Transverse colon (tissue), 4 donors: ENCODE measurements at regions not wholly inside any gene's neighbourhood (a gene's known extent, or its start where the extent isn't known, plus 50 kb on each side); places are given as distances from the start of the nearest gene placed in this dataset.

Experiments
- DNase-seq: peaks from one replicate; pipeline ENCODE4 v3.0.0-alpha.2; 2019
- H3K27ac ChIP-seq, 4 donors: fragments of 200-600 bp; sonication (generic); 2 replicates each; pipeline ENCODE4 v1.5.1; 2016 to 2018; ENCODE audit warnings: inconsistent platforms in 4 of 4
- H3K27me3 ChIP-seq: fragments of 200-600 bp; sonication (generic); 2 replicates; pipeline ENCODE4 v1.5.1; 2017; ENCODE audit warnings: inconsistent platforms
- H3K36me3 ChIP-seq, 4 donors: fragments of 200-600 bp; sonication (generic); 2 replicates each; pipeline ENCODE4 v1.5.1; 2017 to 2019; ENCODE audit warnings: inconsistent platforms in 4 of 4
- H3K4me1 ChIP-seq, 4 donors: fragments of 200-600 bp; sonication (generic); 2 replicates each; pipeline ENCODE4 v1.5.1; 2017 to 2020; ENCODE audit warnings: inconsistent platforms in 4 of 4
- H3K4me3 ChIP-seq, 4 donors: fragments of 200-600 bp; sonication (generic); 1 replicate in 1 of 4; 2 replicates in 3 of 4; pipeline versions ENCODE4 v1.5.1 to v1.6.1; 2017 to 2019; ENCODE audit warnings: inconsistent platforms in 4 of 4
- H3K9me3 ChIP-seq, 2 donors: fragments of 200-600 bp; sonication (generic); 2 replicates each; pipeline ENCODE4 v1.5.1; 2017 to 2019; ENCODE audit warnings: inconsistent platforms in 2 of 2
- EP300 ChIP-seq: sonication (generic); formaldehyde crosslinking; IDR thresholded peaks from one replicate; pipeline ENCODE4 v1.6.1; 2017; ENCODE audit warnings: antibody characterized with exemption, low read depth
- POLR2A ChIP-seq: fragments of 450-650 bp; IDR thresholded peaks from one replicate; pipeline ENCODE4 v1.6.1; 2016; ENCODE audit warnings: antibody characterized with exemption, mild to moderate bottlenecking, moderate library complexity
- POLR2AphosphoS5 ChIP-seq, 3 donors: sonication (generic); formaldehyde crosslinking; IDR thresholded peaks; one replicate each; pipeline ENCODE4 v1.6.1; 2016; ENCODE audit warnings: antibody characterized with exemption in 3 of 3
- WGBS, 2 donors: methylation state at CpG; one replicate each; pipeline ENCODE4 v1.1.5; 2018; ENCODE audit warnings: low coverage in 1 of 2; 5-methylcytosine and 5-hydroxymethylcytosine counted together
- in situ Hi-C, 4 donors: fragments of 200-750 bp; cut with MboI; loops; one replicate each; pipeline versions ENCODE4 v1.15.0 to v1.15.1; 2017; ENCODE audit warnings: low sequenced_read_pairs in 3 of 4, low pct_ligation_motif_present in 1 of 4, low pct_unique_long_range_greater_than_20kb in 1 of 4
- intact Hi-C: fragments of 100-400 bp; cut with DNase I; formaldehyde crosslinking; loops from one replicate; pipeline ENCODE4 v1.15.1; 2023; ENCODE audit warnings: low total_unique reads
- TF ChIP-seq, protein P1 (sequence below), 5 experiments: fragments of 200-600 bp in 3 of 5; fragments of 450-650 bp in 2 of 5; sonication (generic) in 3 of 5; IDR thresholded peaks; 1 replicate in 2 of 5; 2 replicates in 3 of 5; pipeline ENCODE4 v1.5.1; 2016 to 2017; ENCODE audit warnings: antibody characterized with exemption in 5 of 5, inconsistent platforms in 3 of 5, mild to moderate bottlenecking in 2 of 5, moderate library complexity in 1 of 5

DNA sequence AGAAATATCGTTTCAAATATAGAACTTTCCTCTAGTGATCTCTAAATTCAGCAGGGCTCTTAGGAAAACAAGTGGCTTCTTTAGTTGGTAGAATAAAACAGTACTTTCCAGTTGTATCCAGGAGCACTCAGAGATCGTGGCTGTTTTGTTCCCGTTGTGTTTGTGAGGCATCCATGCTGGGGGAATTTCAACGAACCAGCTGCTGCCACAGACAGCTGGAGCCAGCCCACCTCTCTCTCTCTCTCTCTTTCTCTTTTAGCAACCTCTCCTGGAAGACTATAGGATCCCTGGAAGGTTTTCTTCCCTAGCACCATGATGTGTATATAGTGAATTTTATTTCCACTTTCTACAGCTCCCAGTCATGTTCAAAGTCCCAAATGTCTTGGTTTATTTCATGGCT lies 1116.0 kb upstream of the SEMA6A start:
- in situ Hi-C loops (no loop called here), intact Hi-C loops (no loop called here)
- TF ChIP-seq EP300 (no peak), POLR2A (no peak), POLR2AphosphoS5 (IDR thresholded peaks at IDR 0.05) (no peak)
- TF ChIP-seq, protein P1, sequence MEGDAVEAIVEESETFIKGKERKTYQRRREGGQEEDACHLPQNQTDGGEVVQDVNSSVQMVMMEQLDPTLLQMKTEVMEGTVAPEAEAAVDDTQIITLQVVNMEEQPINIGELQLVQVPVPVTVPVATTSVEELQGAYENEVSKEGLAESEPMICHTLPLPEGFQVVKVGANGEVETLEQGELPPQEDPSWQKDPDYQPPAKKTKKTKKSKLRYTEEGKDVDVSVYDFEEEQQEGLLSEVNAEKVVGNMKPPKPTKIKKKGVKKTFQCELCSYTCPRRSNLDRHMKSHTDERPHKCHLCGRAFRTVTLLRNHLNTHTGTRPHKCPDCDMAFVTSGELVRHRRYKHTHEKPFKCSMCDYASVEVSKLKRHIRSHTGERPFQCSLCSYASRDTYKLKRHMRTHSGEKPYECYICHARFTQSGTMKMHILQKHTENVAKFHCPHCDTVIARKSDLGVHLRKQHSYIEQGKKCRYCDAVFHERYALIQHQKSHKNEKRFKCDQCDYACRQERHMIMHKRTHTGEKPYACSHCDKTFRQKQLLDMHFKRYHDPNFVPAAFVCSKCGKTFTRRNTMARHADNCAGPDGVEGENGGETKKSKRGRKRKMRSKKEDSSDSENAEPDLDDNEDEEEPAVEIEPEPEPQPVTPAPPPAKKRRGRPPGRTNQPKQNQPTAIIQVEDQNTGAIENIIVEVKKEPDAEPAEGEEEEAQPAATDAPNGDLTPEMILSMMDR (IDR thresholded peaks at IDR 0.05) = no peak
- Histone ChIP-seq H3K27me3 (no peaks in the 10 kb centered on the region), H3K27ac (no peak overlapping the region), H3K4me1 (no peaks in the 10 kb centered on the region), H3K9me3 (no peaks in the 10 kb centered on the region), H3K4me3 (no peak overlapping the region), H3K36me3 (no peaks in the 10 kb centered on the region)
- WGBS, 2 donors = 45 to 49% methylated on average over 4 of the region's 4 CpGs
- DNase-seq = no peak

DNA sequence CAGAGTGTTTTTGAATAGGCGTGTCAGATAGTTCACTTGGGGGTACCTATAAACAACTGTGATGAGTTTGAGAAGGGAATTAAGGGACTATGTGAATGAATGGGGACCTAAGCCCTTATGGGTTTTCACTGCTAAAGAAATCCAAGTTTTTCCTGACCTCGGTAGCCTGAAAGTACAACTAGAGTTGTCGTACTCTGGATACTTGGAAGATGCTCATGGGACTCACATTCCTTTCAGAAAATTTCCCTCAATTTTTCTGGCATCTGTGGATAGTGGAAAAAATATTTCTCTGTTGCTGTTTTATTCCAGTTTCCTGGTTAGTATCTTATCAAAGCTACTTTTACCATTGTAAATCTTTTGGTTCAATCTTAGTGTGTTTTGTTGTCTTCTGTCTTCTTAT lies 1112.3 kb upstream of the SEMA6A start:
- H3K36me3 ChIP-seq = no peaks in the 10 kb centered on the region
- 77 to 78% methylated on average over 2 to 3 of the region's 3 CpGs for WGBS, 2 donors
- TF ChIP-seq EP300 (no peak), POLR2A (no peak), POLR2AphosphoS5 (IDR thresholded peaks at IDR 0.05) (no peak)
- TF ChIP-seq, protein P1 (IDR thresholded peaks at IDR 0.05) = no peak
- H3K4me1 ChIP-seq = no peaks in the 10 kb centered on the region
- H3K9me3 ChIP-seq = no peaks in the 10 kb centered on the region
- DNase-seq = no peak
- H3K27me3 ChIP-seq = no peaks in the 10 kb centered on the region
- intact Hi-C loops (no loop called here), in situ Hi-C loops (no loop called here)
- no peak overlapping the region for H3K4me3 ChIP-seq
- no peak overlapping the region for H3K27ac ChIP-seq

DNA sequence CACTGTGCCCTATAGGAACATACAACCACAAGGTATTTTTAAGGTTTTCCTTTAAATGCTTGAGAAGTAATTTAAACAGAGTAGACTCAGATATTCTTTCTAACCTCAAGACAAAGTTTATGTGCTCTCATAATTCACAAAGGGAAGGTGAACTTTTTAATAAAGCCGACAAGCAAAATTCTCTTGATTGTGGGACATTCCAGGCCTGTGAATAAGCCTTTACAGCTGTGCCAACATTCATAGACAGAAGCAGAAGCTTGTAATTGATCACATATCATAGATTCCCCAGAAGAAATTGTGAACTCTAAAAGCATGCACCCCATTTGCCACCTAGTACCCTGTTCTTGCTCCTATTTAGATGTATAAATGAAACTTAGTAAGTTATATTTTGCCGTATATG lies 1107.8 kb upstream of the SEMA6A start:
- no peak for DNase-seq
- in situ Hi-C loops (no loop called here), intact Hi-C loops (no loop called here)
- H3K36me3 ChIP-seq = no peaks in the 10 kb centered on the region
- TF ChIP-seq EP300 (no peak), POLR2A (no peak), POLR2AphosphoS5 (IDR thresholded peaks at IDR 0.05) (no peak)
- TF ChIP-seq, protein P1 (IDR thresholded peaks at IDR 0.05) = no peak
- no peak overlapping the region for H3K4me3 ChIP-seq
- WGBS, 2 donors = 87 to 100% methylated on average over 2 of the region's 2 CpGs
- H3K27me3 ChIP-seq = no peaks in the 10 kb centered on the region
- no peak overlapping the region for H3K27ac ChIP-seq
- H3K4me1 ChIP-seq = no peaks in the 10 kb centered on the region
- no peaks in the 10 kb centered on the region for H3K9me3 ChIP-seq

DNA sequence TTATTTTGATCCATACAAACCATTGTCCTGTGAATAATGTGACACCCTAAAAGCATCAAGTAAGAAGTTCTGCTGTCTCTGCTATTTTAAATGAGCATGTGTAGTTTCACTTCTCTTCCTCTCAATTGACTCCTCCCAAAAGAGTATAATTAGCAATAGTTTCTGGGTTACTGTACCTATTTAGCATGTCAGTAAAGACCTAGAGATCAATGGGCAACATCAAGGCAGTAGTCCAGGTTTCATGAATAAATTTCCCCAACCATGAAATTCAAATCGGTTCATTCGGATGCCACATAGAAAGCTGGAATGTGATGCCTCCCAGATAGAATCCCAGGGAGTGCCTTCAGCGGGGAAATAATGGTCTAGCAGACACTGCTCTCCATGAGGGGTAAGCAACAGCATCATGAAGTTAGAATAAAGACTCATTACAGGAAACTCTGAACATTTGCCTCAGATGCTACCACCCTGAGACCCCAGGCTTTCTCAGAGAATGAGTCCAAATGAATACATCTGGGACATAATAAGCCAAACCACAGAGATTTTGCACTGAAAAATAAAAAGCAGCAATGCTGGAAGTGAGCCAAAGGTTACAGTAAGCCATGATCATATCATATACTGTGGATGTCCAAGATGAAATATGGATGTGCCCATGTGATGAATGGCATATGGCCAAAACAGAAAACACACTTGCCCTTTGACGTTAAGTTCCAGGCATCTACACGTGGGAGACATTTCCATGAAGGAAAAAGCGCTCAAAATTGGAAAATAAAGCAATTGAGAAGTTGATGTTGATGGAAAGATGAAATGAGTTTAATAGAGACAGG lies 1107.0 kb upstream of the SEMA6A start:
- 75 to 79% methylated on average over 5 to 6 of the region's 6 CpGs for WGBS, 2 donors
- Histone ChIP-seq H3K27me3 (no peaks in the 10 kb centered on the region), H3K27ac (no peak overlapping the region), H3K4me3 (no peak overlapping the region), H3K9me3 (no peaks in the 10 kb centered on the region), H3K4me1 (no peaks in the 10 kb centered on the region), H3K36me3 (no peaks in the 10 kb centered on the region)
- in situ Hi-C loops (no loop called here), intact Hi-C loops (no loop called here)
- no peak for DNase-seq
- TF ChIP-seq POLR2AphosphoS5 (IDR thresholded peaks at IDR 0.05) = no peak
- TF ChIP-seq, protein P1 (IDR thresholded peaks at IDR 0.05) = no peak
- TF ChIP-seq POLR2A = no peak
